Keratinocyte (primary cell): ENCODE measurements at regions not wholly inside any gene's neighbourhood (a gene's known extent, or its start where the extent isn't known, plus 50 kb on each side); places are given as distances from the start of the nearest gene placed in this dataset.

ENCODE experiments used
- DNase-seq: peaks from one replicate; pipeline ENCODE4 v3.0.0-alpha.2; 2011; ENCODE audit warnings: low read depth, missing footprints, low spot score
- FAIRE-seq: peaks from 2 replicates; lab custom pipeline; 2011; peaks lifted over from hg19 to GRCh38; lab: Jason Lieb, UNC
- H2AFZ ChIP-seq: 2 replicates; pipeline ENCODE4 v1.6.0; 2012; ENCODE audit warnings: low read length, control low read depth, inconsistent platforms; ENCODE audit not compliant: control insufficient read depth
- H3K27ac ChIP-seq: 2 replicates; pipeline ENCODE4 v1.5.1; 2011; ENCODE audit warnings: low read length; ENCODE audit not compliant: control insufficient read depth, insufficient read depth
- H3K27me3 ChIP-seq: 3 replicates; pipeline ENCODE4 v1.6.0; 2011; ENCODE audit warnings: low read length; ENCODE audit not compliant: control insufficient read depth, insufficient read depth; ENCODE audit errors: extremely low read depth
- H3K36me3 ChIP-seq, 2 experiments: 2 replicates in 1 of 2; 3 replicates in 1 of 2; pipeline ENCODE4 v1.5.1; 2011; ENCODE audit warnings: low read length in 2 of 2, mild to moderate bottlenecking in 1 of 2; ENCODE audit not compliant: control insufficient read depth in 2 of 2, insufficient read depth in 2 of 2; ENCODE audit errors: extremely low read depth in 1 of 2
- H3K4me1 ChIP-seq: 3 replicates; pipeline ENCODE4 v1.5.1; 2011; ENCODE audit warnings: low read length; ENCODE audit not compliant: control insufficient read depth, insufficient read depth; ENCODE audit errors: extremely low read depth
- H3K4me2 ChIP-seq: 3 replicates; pipeline ENCODE4 v1.6.0; 2011; ENCODE audit warnings: low read depth, low read length; ENCODE audit not compliant: control insufficient read depth, insufficient read depth; ENCODE audit errors: extremely low read depth
- H3K4me3 ChIP-seq, 3 experiments: fragments of 200-600 bp in 1 of 3; sonication (generic) in 1 of 3; 2 replicates in 2 of 3; 3 replicates in 1 of 3; pipeline ENCODE4 v1.5.1; 2011 to 2016; ENCODE audit warnings: low read length in 3 of 3, mild to moderate bottlenecking in 3 of 3, control low read depth in 2 of 3, inconsistent platforms in 1 of 3, low read depth in 1 of 3, mixed read lengths in 1 of 3, mixed run types in 1 of 3, moderate library complexity in 1 of 3; ENCODE audit not compliant: control insufficient read depth in 2 of 3, insufficient read depth in 2 of 3; ENCODE audit errors: extremely low read depth in 1 of 3
- H3K79me2 ChIP-seq: 2 replicates; pipeline ENCODE4 v1.6.0; 2012; ENCODE audit warnings: low read length; ENCODE audit not compliant: control insufficient read depth, insufficient read depth
- H3K9ac ChIP-seq: 3 replicates; pipeline ENCODE4 v1.6.0; 2011; ENCODE audit warnings: low read length; ENCODE audit not compliant: control insufficient read depth, insufficient read depth; ENCODE audit errors: extremely low read depth
- H3K9me1 ChIP-seq: 3 replicates; pipeline ENCODE4 v1.6.0; 2011; ENCODE audit warnings: low read length; ENCODE audit not compliant: control insufficient read depth, insufficient read depth; ENCODE audit errors: extremely low read depth
- H3K9me3 ChIP-seq: 2 replicates; pipeline ENCODE4 v1.5.1; 2012; ENCODE audit warnings: low read depth, low read length; ENCODE audit not compliant: control insufficient read depth
- H4K20me1 ChIP-seq: 3 replicates; pipeline ENCODE4 v1.6.0; 2011; ENCODE audit warnings: low read length; ENCODE audit not compliant: control insufficient read depth, insufficient read depth; ENCODE audit errors: extremely low read depth
- EZH2 ChIP-seq: IDR thresholded peaks from one replicate; pipeline ENCODE4 v1.6.1; 2012; ENCODE audit warnings: inconsistent platforms, mild to moderate bottlenecking, low read length, moderate library complexity
- dilution Hi-C: fragments of 300-500 bp; cut with MboI; formaldehyde crosslinking; loops from one replicate; pipeline ENCODE4 v1.7.0; 2020; ENCODE audit warnings: low sequenced_read_pairs; ENCODE audit not compliant: extremely low pct_ligation_motif_present
- TF ChIP-seq, protein P1 (sequence below), 3 experiments: IDR thresholded peaks in 1 of 3; conservative IDR thresholded peaks in 1 of 3; optimal IDR thresholded peaks in 1 of 3; 2 replicates in 2 of 3; 3 replicates in 1 of 3; pipeline versions ENCODE3 to v1.5.1; 2011; ENCODE audit warnings: low read length in 3 of 3, mild to moderate bottlenecking in 3 of 3, moderate library complexity in 2 of 3, control low read depth in 1 of 3, inconsistent platforms in 1 of 3; ENCODE audit not compliant: insufficient read depth in 2 of 3; ENCODE audit errors: extremely low read depth in 1 of 3

DNA sequence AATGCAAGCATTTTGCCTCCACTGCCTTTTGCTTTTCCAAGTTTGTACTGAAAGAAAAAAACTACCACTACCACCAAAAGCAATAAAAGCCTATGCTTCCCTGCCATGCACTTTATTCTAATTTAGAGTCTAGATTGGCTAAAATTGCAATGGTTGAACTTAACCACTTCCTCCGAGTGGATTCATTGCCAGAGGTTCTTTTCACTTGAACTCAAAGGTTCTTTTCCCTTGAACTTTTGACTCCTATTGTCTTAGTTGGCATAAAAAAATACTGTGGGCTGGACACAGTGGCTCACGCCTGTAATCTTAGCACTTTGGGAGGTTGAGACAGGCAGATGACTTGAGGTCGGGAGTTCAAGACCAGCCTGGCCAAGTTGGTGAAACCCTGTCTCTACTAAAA is 319.8 kb upstream of the GOT2 start:
- no peaks in the 10 kb centered on the region for H3K4me1 ChIP-seq
- H4K20me1 ChIP-seq, result no peaks in the 10 kb centered on the region
- H3K9me3 ChIP-seq, result no peaks in the 10 kb centered on the region
- no peak overlapping the region for H3K4me3 ChIP-seq
- no peak overlapping the region for H3K4me2 ChIP-seq
- H3K9ac ChIP-seq, result no peak overlapping the region
- H3K27ac ChIP-seq, result no peak overlapping the region
- H3K9me1 ChIP-seq, result no peaks in the 10 kb centered on the region
- no peak for TF ChIP-seq EZH2
- TF ChIP-seq, protein P1, sequence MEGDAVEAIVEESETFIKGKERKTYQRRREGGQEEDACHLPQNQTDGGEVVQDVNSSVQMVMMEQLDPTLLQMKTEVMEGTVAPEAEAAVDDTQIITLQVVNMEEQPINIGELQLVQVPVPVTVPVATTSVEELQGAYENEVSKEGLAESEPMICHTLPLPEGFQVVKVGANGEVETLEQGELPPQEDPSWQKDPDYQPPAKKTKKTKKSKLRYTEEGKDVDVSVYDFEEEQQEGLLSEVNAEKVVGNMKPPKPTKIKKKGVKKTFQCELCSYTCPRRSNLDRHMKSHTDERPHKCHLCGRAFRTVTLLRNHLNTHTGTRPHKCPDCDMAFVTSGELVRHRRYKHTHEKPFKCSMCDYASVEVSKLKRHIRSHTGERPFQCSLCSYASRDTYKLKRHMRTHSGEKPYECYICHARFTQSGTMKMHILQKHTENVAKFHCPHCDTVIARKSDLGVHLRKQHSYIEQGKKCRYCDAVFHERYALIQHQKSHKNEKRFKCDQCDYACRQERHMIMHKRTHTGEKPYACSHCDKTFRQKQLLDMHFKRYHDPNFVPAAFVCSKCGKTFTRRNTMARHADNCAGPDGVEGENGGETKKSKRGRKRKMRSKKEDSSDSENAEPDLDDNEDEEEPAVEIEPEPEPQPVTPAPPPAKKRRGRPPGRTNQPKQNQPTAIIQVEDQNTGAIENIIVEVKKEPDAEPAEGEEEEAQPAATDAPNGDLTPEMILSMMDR (optimal IDR thresholded peaks at IDR 0.05 in 1 of 3, IDR thresholded peaks at IDR 0.05 in 1 of 3, conservative IDR thresholded peaks at IDR 0.05 in 1 of 3; ENCODE audit: extremely low read depth in 1 of 3, insufficient read depth in 2 of 3, low read length in 3 of 3), result no peak
- H3K36me3 ChIP-seq, result no peaks in the 10 kb centered on the region
- no peaks in the 10 kb centered on the region for H3K79me2 ChIP-seq
- no peaks in the 10 kb centered on the region for H3K27me3 ChIP-seq
- no peak for DNase-seq
- dilution Hi-C loops, result no loop called here
- no peak overlapping the region for H2AFZ ChIP-seq
- FAIRE-seq, result no peak

DNA sequence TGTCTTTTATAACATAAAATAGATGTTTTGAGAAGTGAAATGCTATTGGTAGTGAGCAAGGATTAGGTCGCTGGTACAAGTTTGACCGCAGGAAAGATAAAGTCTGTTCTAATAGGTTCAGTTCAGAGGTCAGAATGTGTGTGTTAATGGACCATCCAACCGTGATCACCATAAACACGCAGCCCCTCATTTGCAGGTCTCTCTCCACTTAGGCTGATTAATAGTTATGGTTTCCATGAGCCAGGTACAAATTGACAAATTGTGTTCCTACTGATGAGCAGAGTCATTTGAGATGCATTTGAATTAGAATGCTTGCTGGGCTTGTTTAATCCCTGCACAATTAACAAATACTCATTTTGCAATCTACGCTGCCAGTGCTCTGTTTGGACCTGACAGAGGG is 318.1 kb upstream of the GOT2 start:
- Histone ChIP-seq H3K79me2 (no peaks in the 10 kb centered on the region), H3K9me1 (no peaks in the 10 kb centered on the region), H3K27ac (no peak overlapping the region), H3K4me3 (no peak overlapping the region), H3K27me3 (no peaks in the 10 kb centered on the region), H3K9ac (no peak overlapping the region), H3K9me3 (no peaks in the 10 kb centered on the region), H3K36me3 (no peaks in the 10 kb centered on the region), H4K20me1 (no peaks in the 10 kb centered on the region), H2AFZ (no peak overlapping the region), H3K4me2 (no peak overlapping the region), H3K4me1 (no peaks in the 10 kb centered on the region)
- TF ChIP-seq, protein P1 (optimal IDR thresholded peaks at IDR 0.05 in 1 of 3, IDR thresholded peaks at IDR 0.05 in 1 of 3, conservative IDR thresholded peaks at IDR 0.05 in 1 of 3; ENCODE audit: extremely low read depth in 1 of 3, insufficient read depth in 2 of 3, low read length in 3 of 3), result no peak
- no peak for TF ChIP-seq EZH2
- DNase-seq (no peak), FAIRE-seq (no peak)
- dilution Hi-C loops, result no loop called here
